ENCODE measurements at regions not wholly inside any gene's neighbourhood (a gene's known extent, or its start where the extent isn't known, plus 50 kb on each side); places are given as distances from the start of the nearest gene placed in this dataset.

DNA sequence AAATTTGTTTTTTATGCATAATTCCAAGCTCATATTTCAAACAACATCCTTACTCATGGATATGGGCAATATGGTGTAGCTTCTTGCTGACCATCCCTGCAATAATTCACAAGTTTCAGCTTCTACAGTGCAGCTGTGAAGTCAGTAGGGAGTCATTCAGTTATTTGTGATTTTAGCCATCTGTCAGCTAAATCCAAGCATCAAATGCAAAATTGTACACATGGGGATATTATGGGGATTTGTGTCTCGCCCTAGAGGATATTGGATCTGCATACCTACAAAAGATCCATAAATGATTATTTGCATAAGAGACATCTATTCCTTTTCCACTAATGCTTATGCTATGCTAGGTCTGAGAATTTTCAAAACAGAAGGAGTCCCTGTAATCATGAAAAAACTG, 217.9 kb upstream of the SLITRK5 start:
- TF ChIP-seq, protein P1, sequence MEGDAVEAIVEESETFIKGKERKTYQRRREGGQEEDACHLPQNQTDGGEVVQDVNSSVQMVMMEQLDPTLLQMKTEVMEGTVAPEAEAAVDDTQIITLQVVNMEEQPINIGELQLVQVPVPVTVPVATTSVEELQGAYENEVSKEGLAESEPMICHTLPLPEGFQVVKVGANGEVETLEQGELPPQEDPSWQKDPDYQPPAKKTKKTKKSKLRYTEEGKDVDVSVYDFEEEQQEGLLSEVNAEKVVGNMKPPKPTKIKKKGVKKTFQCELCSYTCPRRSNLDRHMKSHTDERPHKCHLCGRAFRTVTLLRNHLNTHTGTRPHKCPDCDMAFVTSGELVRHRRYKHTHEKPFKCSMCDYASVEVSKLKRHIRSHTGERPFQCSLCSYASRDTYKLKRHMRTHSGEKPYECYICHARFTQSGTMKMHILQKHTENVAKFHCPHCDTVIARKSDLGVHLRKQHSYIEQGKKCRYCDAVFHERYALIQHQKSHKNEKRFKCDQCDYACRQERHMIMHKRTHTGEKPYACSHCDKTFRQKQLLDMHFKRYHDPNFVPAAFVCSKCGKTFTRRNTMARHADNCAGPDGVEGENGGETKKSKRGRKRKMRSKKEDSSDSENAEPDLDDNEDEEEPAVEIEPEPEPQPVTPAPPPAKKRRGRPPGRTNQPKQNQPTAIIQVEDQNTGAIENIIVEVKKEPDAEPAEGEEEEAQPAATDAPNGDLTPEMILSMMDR (IDR thresholded peaks at IDR 0.05; ENCODE audit: insufficient read depth, low read length) = no peak
- H3K4me3 ChIP-seq (ENCODE audit: low read depth, low read length) = no peak overlapping the region
- DNase-seq (ENCODE audit: low read depth) = no peak

DNA sequence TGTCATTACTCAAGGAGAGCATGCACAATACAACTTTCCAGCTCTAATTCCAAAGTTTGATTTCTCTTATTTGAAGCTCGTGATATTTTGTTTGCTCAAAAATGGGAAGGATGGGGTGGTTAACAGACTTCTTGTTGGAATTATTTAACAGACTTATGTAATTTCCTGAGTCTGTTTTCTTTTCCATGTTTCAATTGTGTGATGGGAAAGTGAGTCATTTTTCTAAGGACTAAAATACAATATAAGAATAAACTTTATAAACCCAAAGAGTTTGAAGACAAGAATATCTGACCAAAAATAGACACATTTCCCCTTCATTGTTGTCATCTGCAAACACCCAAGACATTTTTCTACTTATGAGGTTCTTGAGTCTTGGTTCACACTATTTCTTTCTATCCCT, 211.8 kb upstream of the SLITRK5 start:
- TF ChIP-seq, protein P1 (IDR thresholded peaks at IDR 0.05; ENCODE audit: insufficient read depth, low read length) = no peak
- no peak for DNase-seq (ENCODE audit: low read depth)
- H3K4me3 ChIP-seq (ENCODE audit: low read depth, low read length) = no peak overlapping the region

DNA sequence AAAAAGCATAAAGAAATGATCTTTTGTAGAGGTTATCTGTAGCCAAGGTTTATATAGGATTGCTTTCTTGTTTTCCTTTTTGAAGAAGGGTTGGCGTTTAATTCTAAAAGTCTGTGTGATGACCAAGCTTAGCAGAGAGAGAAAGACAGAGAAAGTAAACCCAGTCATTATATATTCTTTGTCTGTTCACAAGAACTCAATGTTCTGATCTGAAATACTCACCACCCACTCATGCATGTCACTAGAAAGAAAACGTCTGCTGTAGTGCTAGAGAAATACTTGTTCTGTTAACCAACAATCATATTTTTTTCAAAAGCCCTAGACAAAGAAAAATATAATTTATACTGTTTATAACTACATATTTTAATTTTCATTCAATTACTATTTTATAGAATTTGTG, 173.7 kb upstream of the SLITRK5 start:
- TF ChIP-seq, protein P1 (IDR thresholded peaks at IDR 0.05; ENCODE audit: insufficient read depth, low read length) = no peak
- no peak for DNase-seq (ENCODE audit: low read depth)

DNA sequence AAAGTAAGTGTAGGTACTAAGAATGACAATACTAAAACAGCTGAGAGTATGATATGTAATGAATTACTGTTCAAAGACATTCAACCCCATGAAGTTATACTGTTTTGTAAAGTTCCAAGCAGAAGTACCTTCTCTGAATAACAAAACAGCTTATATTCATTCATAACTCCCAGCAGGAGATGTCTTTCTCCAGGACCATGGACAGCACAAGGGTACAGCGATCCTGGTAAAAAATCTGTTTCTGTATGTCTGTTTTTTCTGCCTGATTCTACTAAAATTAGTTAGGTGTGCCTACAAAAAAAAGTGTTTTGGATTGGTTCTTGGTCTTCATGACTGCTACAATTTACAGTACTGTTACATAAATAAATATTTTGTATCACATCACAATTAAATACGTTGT, 172.5 kb upstream of the SLITRK5 start:
- H3K4me3 ChIP-seq (ENCODE audit: low read depth, low read length) = no peak overlapping the region
- TF ChIP-seq, protein P1 (IDR thresholded peaks at IDR 0.05; ENCODE audit: insufficient read depth, low read length) = no peak
- no peak for DNase-seq (ENCODE audit: low read depth)

More for the DNA sequence above, 173.7 kb upstream of the SLITRK5 start:
- H3K4me3 ChIP-seq (ENCODE audit: low read depth, low read length) = no peak overlapping the region

DNA sequence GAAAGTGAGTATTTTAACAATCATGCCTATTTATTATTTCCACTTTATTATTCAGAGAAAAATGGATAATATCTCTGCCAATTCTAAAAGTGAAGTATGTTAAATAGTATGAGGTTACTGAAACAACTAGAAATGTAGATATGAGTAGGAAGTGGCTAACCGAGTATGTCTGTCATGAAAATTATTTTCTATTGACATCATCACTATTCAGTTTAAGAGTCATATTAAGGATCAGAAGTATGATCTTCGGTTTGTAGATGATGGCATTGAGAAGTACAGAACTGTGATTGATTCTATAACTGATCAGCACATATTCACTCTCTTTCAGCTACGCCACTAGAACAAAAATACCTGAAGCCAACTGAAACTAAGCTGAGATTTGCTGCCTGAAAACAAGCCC, 146.4 kb upstream of the SLITRK5 start:
- no peak for DNase-seq (ENCODE audit: low read depth)
- H3K4me3 ChIP-seq (ENCODE audit: low read depth, low read length) = no peak overlapping the region
- TF ChIP-seq, protein P1 (IDR thresholded peaks at IDR 0.05; ENCODE audit: insufficient read depth, low read length) = no peak

DNA sequence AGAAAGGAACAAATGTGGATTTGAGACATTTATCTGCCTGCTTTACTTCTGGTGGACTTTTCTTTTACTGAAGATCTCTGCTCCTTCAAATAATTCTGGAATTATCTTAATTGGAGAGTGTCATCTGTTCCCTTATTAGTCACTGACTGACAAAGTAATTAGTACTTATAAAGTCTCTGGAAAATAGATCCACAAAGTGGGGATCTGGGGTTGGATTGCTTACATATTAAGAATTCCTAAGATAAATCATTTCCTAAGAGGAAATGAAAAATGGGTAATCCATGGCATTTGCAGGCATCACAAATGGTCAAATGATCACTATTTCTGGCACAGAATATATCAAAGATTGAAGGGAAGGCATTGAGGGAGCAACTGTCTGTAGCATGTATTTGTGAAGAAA, 137.4 kb upstream of the SLITRK5 start:
- H3K4me3 ChIP-seq (ENCODE audit: low read depth, low read length) = no peak overlapping the region
- DNase-seq (ENCODE audit: low read depth) = no peak
- TF ChIP-seq, protein P1 (IDR thresholded peaks at IDR 0.05; ENCODE audit: insufficient read depth, low read length) = no peak

DNA sequence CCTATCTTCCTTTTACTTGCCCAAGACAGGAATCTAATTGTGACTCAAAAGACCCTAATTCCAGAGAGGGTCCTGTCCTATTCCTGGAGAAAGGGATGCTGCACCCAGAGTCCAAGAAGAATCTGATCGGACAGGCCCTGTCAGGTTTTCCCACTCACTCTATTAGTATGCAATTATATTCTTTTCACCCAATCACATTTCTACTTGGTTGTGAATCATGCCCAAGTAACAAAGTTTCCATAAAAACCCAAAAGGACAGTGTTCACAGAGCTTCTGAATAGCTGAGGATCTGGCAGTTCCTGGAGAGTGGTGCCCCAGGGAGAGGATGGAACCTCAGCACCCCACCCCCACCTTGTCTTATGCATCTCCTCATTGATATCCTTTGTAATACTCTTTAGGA, 135.3 kb upstream of the SLITRK5 start:
- TF ChIP-seq, protein P1 (IDR thresholded peaks at IDR 0.05; ENCODE audit: insufficient read depth, low read length) = no peak
- no peak for DNase-seq (ENCODE audit: low read depth)
- no peak overlapping the region for H3K4me3 ChIP-seq (ENCODE audit: low read depth, low read length)
